ENCODE measurements at regions not wholly inside any gene's neighbourhood (a gene's known extent, or its start where the extent isn't known, plus 50 kb on each side); places are given as distances from the start of the nearest gene placed in this dataset.

GRCh38 chr18:33866386-33866785, 288.4 kb downstream of the ASXL3 start:
- no peak for TF ChIP-seq POLR2A (IDR thresholded peaks at IDR 0.05)
- no peak for TF ChIP-seq CTCF (IDR thresholded peaks at IDR 0.05)
- TF ChIP-seq EP300 (IDR thresholded peaks at IDR 0.05), result no peak

Measured in upper lobe of left lung (tissue), 4 donors.